Panc1 (cell line): ENCODE measurements at regions not wholly inside any gene's neighbourhood (a gene's known extent, or its start where the extent isn't known, plus 50 kb on each side); places are given as distances from the start of the nearest gene placed in this dataset.
"Not testable (repeated sequence)": the region's sequence is repeated elsewhere in the genome, so short reads cannot be mapped to it uniquely, and the experiment has no call there.

Source experiments
- CTCF ChIP-seq: fragments of 450-650 bp; IDR thresholded peaks from 2 replicates; pipeline ENCODE4 v1.5.1; 2017; ENCODE audit warnings: mild to moderate bottlenecking
- POLR2AphosphoS5 ChIP-seq: IDR thresholded peaks from 2 replicates; pipeline ENCODE4 v1.6.1; 2012; ENCODE audit warnings: mild to moderate bottlenecking, low read depth, low read length, moderate library complexity
- TCF7L2 ChIP-seq: IDR thresholded peaks from 2 replicates; pipeline ENCODE4 v1.6.1; 2011; ENCODE audit warnings: mild to moderate bottlenecking, low read depth, low read length, inconsistent platforms
- TF ChIP-seq, protein P1 (sequence below), 2 experiments: IDR thresholded peaks; 2 replicates each; pipeline ENCODE4 v1.6.1; 2011 to 2012; ENCODE audit warnings: low read depth in 2 of 2, control low read depth in 1 of 2, low read length in 1 of 2, mild to moderate bottlenecking in 1 of 2, moderate library complexity in 1 of 2; ENCODE audit not compliant: insufficient read depth in 1 of 2

GRCh38 chr6:79131220-79131619 lies 53.2 kb upstream of the PHIP start:
- TF ChIP-seq CTCF, POLR2AphosphoS5, TCF7L2: not testable (repeated sequence)
- TF ChIP-seq, protein P1, sequence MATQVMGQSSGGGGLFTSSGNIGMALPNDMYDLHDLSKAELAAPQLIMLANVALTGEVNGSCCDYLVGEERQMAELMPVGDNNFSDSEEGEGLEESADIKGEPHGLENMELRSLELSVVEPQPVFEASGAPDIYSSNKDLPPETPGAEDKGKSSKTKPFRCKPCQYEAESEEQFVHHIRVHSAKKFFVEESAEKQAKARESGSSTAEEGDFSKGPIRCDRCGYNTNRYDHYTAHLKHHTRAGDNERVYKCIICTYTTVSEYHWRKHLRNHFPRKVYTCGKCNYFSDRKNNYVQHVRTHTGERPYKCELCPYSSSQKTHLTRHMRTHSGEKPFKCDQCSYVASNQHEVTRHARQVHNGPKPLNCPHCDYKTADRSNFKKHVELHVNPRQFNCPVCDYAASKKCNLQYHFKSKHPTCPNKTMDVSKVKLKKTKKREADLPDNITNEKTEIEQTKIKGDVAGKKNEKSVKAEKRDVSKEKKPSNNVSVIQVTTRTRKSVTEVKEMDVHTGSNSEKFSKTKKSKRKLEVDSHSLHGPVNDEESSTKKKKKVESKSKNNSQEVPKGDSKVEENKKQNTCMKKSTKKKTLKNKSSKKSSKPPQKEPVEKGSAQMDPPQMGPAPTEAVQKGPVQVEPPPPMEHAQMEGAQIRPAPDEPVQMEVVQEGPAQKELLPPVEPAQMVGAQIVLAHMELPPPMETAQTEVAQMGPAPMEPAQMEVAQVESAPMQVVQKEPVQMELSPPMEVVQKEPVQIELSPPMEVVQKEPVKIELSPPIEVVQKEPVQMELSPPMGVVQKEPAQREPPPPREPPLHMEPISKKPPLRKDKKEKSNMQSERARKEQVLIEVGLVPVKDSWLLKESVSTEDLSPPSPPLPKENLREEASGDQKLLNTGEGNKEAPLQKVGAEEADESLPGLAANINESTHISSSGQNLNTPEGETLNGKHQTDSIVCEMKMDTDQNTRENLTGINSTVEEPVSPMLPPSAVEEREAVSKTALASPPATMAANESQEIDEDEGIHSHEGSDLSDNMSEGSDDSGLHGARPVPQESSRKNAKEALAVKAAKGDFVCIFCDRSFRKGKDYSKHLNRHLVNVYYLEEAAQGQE (IDR thresholded peaks at IDR 0.05; ENCODE audit: insufficient read depth in 1 of 2, low read depth in 2 of 2, low read length in 1 of 2): not testable (repeated sequence)
